Left ventricle myocardium inferior (tissue), 1 donor: ENCODE measurements at regions not wholly inside any gene's neighbourhood (a gene's known extent, or its start where the extent isn't known, plus 50 kb on each side); places are given as distances from the start of the nearest gene placed in this dataset.
A peak's percentile ranks its signal among the peaks of the same experiment; 100 is the strongest.

Experiments
- DNase-seq: peaks from one replicate; pipeline ENCODE4 v3.0.0-alpha.2; 2020
- H3K27ac ChIP-seq: fragments of 200-600 bp; replicated peaks from 2 replicates; pipeline ENCODE4 v1.8.0; 2021
- H3K27me3 ChIP-seq: fragments of 200-600 bp; 2 replicates; pipeline ENCODE4 v1.8.0; 2021; ENCODE audit warnings: low read depth
- H3K36me3 ChIP-seq: fragments of 200-600 bp; 2 replicates; pipeline ENCODE4 v1.8.0; 2021
- H3K4me1 ChIP-seq: fragments of 200-600 bp; 2 replicates; pipeline ENCODE4 v1.8.0; 2021
- H3K4me3 ChIP-seq: fragments of 200-600 bp; 2 replicates; pipeline ENCODE4 v1.8.0; 2021; ENCODE audit warnings: mild to moderate bottlenecking, moderate library complexity
- H3K9me3 ChIP-seq: fragments of 200-600 bp; replicated peaks from 2 replicates; pipeline ENCODE4 v1.8.0; 2021
- CTCF ChIP-seq: fragments of 200-600 bp; IDR thresholded peaks from 2 replicates; pipeline ENCODE4 v1.8.0; 2021; ENCODE audit warnings: antibody characterized with exemption, mild to moderate bottlenecking, borderline replicate concordance
- intact Hi-C: fragments of 100-400 bp; cut with micrococcal nuclease; formaldehyde crosslinking; loops from one replicate; pipeline ENCODE4 v1.11.0; 2022
- donor health status: DM: no; HTN: yes; CAD: no; lungs with severe emphysema.

DNA sequence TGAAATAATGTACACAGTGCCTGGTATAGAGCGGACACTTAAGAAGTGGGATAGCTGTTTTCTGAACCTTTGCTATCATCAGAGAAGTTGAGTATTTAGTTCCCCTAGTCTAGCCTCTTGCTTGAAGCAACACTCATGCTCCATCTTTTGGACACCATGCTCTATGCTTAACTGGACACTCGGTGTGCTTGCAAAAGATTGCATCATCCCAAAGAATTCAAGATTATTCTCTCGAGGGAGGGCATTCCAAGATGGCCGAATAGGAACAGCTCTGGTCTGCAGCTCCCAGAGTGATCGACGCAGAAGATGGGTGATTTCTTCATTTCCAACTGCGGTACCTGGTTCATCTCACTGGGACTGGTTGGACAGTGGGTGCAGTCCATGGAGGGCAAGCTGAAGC, 143.9 kb upstream of the FSHR start:
- no peak for DNase-seq
- H3K27ac ChIP-seq: no peak overlapping the region
- H3K36me3 ChIP-seq: no peaks in the 10 kb centered on the region
- intact Hi-C loops: no loop called here
- peaks cover 15% of the 10 kb centered on the region for H3K4me1 ChIP-seq
- TF ChIP-seq CTCF: no peak
- H3K27me3 ChIP-seq: no peaks in the 10 kb centered on the region
- no peaks in the 10 kb centered on the region for H3K9me3 ChIP-seq
- no peak overlapping the region for H3K4me3 ChIP-seq

DNA sequence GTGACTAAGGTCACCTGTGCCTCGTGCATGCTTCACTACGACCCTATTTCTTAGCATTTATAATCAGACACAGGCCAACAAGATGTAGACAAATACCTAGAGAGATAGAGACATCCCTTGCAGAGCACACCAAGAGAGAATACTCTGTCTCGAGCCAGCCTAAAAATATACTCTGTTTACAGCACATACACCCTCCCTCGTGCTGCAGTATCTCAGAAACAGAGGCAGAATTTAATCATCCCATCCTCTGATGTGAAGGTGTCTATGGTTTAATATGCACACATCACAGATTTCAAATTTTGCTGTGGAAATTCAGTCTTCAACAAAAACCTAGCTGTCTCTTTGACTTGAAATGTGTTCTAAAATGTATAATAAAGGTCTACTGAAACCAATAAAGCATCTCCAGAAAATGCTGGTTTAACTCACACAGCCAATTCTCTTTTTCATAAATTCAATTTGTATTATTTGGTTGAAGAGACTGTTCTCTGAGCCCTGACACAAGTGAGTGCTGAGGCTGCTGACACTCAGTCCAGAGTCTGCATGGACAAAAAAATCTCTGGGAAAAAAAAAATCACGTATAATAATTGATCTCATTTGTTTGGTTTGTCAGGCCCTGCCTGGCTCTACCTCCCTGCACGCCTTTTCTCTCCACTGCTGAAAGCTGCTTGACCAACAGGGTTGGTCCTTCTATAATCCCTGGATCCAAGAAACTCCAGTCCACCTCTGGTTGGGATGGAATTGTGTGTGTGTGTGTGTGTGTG, 142.0 kb upstream of the FSHR start:
- H3K9me3 ChIP-seq: no peaks in the 10 kb centered on the region
- no peak for DNase-seq
- H3K27me3 ChIP-seq: no peaks in the 10 kb centered on the region
- TF ChIP-seq CTCF: no peak
- no peaks in the 10 kb centered on the region for H3K36me3 ChIP-seq
- no peak overlapping the region for H3K4me3 ChIP-seq
- H3K4me1 ChIP-seq: peaks cover 15% of the 10 kb centered on the region
- intact Hi-C loops: no loop called here
- no peak overlapping the region for H3K27ac ChIP-seq

- intact Hi-C loops: no loop called here
- no peak for TF ChIP-seq CTCF
Measured at GRCh38 chr2:49294225-49294624, 139.9 kb upstream of the FSHR start.

GRCh38 chr2:49291619-49292018, 137.3 kb upstream of the FSHR start:
- Histone ChIP-seq H3K4me1 (peaks cover 37% of the 10 kb centered on the region), H3K27me3 (no peaks in the 10 kb centered on the region), H3K36me3 (no peaks in the 10 kb centered on the region), H3K27ac (no peak overlapping the region), H3K4me3 (no peak overlapping the region), H3K9me3 (no peaks in the 10 kb centered on the region)
- DNase-seq: no peak
- no peak for TF ChIP-seq CTCF
- intact Hi-C loops: no loop called here

More at GRCh38 chr2:49294225-49294624, 139.9 kb upstream of the FSHR start:
- H3K4me3 ChIP-seq: no peak overlapping the region
- no peaks in the 10 kb centered on the region for H3K9me3 ChIP-seq
- peaks cover 20% of the 10 kb centered on the region for H3K4me1 ChIP-seq
- H3K27me3 ChIP-seq: no peaks in the 10 kb centered on the region
- H3K36me3 ChIP-seq: no peaks in the 10 kb centered on the region
- no peak for DNase-seq
- no peak overlapping the region for H3K27ac ChIP-seq

DNA sequence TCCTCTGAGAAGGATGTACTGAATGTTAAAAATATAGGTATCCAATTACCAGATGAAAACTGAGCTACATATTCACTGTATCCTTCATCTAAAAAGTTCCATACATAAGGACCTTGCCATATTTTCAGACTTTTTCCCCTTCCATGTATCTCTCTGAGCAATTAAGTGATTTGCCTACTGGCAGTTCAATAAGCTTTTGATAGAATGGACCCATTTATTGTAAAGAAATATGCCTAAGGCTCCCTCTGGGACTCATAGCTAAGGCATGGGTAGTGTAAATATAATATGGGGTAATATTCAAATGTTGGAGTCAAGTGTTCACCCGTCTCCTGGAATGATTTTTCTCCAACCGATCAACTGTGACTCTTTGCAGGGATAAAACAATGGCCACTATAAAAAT, 135.4 kb upstream of the FSHR start:
- TF ChIP-seq CTCF: no peak
- Histone ChIP-seq H3K27ac (peak overlapping the region; percentile 73), H3K9me3 (no peaks in the 10 kb centered on the region), H3K36me3 (no peaks in the 10 kb centered on the region), H3K27me3 (no peaks in the 10 kb centered on the region), H3K4me3 (no peak overlapping the region), H3K4me1 (peaks cover 21% of the 10 kb centered on the region)
- DNase-seq: no peak
- intact Hi-C loops: no loop called here
